ENCODE measurements at regions not wholly inside any gene's neighbourhood (a gene's known extent, or its start where the extent isn't known, plus 50 kb on each side); places are given as distances from the start of the nearest gene placed in this dataset.

DNA sequence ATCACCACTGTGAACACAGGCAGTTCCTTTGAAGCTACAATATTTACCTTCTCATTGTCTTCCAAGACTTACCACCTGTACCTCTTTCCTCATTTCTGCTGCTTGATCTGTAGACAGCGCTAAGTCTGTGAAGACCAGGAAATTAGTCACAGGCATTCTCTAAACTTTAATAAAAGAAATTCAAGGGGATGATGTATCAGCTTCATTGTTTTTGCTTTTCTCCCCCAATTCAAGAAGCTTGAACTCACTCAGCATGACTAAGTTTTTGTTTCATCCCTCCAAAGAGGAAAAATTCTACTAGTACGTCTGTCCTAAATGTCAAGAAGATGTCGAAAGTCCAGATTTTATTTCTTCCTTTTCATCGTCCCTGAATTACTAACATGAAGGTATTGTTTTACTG, 75.3 kb upstream of the PPP1R9A start:
- H3K4me3 Mint-ChIP-seq, result no peak overlapping the region
- no peak overlapping the region for H3K27ac Mint-ChIP-seq
- intact Hi-C loops (cut with micrococcal nuclease), result no loop called here
- ATAC-seq (no peak), DNase-seq (no peak)
- CTCF ChIA-PET, result no interaction called here
- Histone ChIP-seq H3K36me3 (ENCODE audit: control insufficient read depth in 2 of 3, insufficient read depth in 3 of 3, low read length in 3 of 3) (no peaks in the 10 kb centered on the region), H3K9me3 (ENCODE audit: control insufficient read depth in 2 of 3, low read length in 3 of 3) (no peaks in the 10 kb centered on the region), H3K4me1 (ENCODE audit: control insufficient read depth in 2 of 2, insufficient read depth in 2 of 2, low read length in 2 of 2) (no peaks in the 10 kb centered on the region), H3K27me3 (ENCODE audit: control insufficient read depth in 2 of 2, insufficient read depth in 2 of 2, low read length in 2 of 2) (no peaks in the 10 kb centered on the region), H3K27ac (ENCODE audit: low read depth, low read length) (no peak overlapping the region), H3K4me3 (ENCODE audit: low read length) (no peak overlapping the region)
- POLR2A ChIA-PET, result no interaction called here
- H3K27me3 Mint-ChIP-seq, result peaks cover 0 to 10% (median 0%) of the 10 kb centered on the region in 5 donors
- H3K9me3 Mint-ChIP-seq, result peaks cover 2 to 26% (median 4%) of the 10 kb centered on the region in 11 donors
- H3K36me3 Mint-ChIP-seq, result no peaks in the 10 kb centered on the region
- H3K4me1 Mint-ChIP-seq, result no peaks in the 10 kb centered on the region

DNA sequence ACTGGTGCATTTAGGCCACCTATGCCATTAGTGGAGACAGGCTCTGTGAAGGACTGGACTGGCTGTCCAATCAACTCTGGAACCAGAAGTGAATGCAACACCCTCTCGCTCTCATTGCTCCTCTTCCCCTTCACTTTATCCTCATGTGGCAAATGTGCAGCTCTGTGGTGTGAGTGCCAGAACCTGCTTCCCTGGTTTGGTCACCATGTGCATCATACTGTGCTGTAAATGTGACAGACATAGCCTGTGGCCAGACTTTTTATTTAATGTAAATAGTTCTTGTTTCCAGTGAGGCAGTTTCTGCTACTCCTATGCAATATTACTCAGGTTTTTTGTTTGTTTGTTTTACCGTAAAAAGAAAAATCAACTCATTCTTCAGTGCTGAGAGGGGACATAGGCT, 73.0 kb upstream of the PPP1R9A start:
- no peak for ATAC-seq
- no peak overlapping the region for H3K27ac Mint-ChIP-seq
- H3K4me3 ChIP-seq (ENCODE audit: low read length), result no peak overlapping the region
- no peak overlapping the region for H3K4me3 Mint-ChIP-seq
- no peaks in the 10 kb centered on the region for H3K27me3 ChIP-seq (ENCODE audit: control insufficient read depth in 2 of 2, insufficient read depth in 2 of 2, low read length in 2 of 2)
- H3K9me3 Mint-ChIP-seq, result peaks cover 4 to 42% (median 20%) of the 10 kb centered on the region in 11 donors
- CTCF ChIA-PET, result no interaction called here
- H3K27ac ChIP-seq (ENCODE audit: low read depth, low read length), result no peak overlapping the region
- no peak for DNase-seq
- H3K4me1 ChIP-seq (ENCODE audit: control insufficient read depth in 2 of 2, insufficient read depth in 2 of 2, low read length in 2 of 2), result no peaks in the 10 kb centered on the region
- intact Hi-C loops (cut with micrococcal nuclease), result no loop called here
- H3K27me3 Mint-ChIP-seq, result peaks cover 0 to 10% (median 0%) of the 10 kb centered on the region in 5 donors
- no peaks in the 10 kb centered on the region for H3K36me3 ChIP-seq (ENCODE audit: control insufficient read depth in 2 of 3, insufficient read depth in 3 of 3, low read length in 3 of 3)
- POLR2A ChIA-PET, result no interaction called here
- H3K36me3 Mint-ChIP-seq, result peaks cover 0 to 3% (median 0%) of the 10 kb centered on the region in 5 donors
- H3K4me1 Mint-ChIP-seq, result no peaks in the 10 kb centered on the region
- peaks cover 0 to 6% (median 0%) of the 10 kb centered on the region in 3 experiments for H3K9me3 ChIP-seq (ENCODE audit: control insufficient read depth in 2 of 3, low read length in 3 of 3)

DNA sequence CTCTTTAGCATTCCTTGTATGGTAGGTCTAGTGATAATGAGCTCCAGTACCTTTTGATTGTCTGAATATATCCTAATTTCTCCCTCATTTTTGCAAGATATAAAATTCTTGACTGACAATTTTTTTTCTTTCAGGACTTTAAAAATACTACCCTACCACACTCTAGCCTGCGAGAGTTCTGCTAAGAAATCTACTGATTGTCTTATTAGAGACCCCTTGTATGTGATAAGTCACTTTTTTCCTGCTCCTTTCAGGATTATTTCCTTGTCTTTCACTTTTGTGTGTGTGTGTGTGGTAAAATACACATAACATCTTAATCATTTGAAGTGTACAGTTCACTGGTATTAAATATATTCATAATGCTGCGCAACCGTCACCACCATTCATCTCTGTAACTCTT, 68.7 kb upstream of the PPP1R9A start:
- Mint-ChIP-seq H3K36me3 (peaks cover 0 to 7% (median under 1%) of the 10 kb centered on the region in 5 donors), H3K27me3 (peaks cover 0 to 2% (median 0%) of the 10 kb centered on the region in 5 donors), H3K27ac (no peak overlapping the region), H3K9me3 (peaks cover 10 to 58% (median 27%) of the 10 kb centered on the region in 11 donors), H3K4me3 (no peak overlapping the region), H3K4me1 (no peaks in the 10 kb centered on the region)
- no peaks in the 10 kb centered on the region for H3K27me3 ChIP-seq (ENCODE audit: control insufficient read depth in 2 of 2, insufficient read depth in 2 of 2, low read length in 2 of 2)
- CTCF ChIA-PET, result no interaction called here
- no peak overlapping the region for H3K27ac ChIP-seq (ENCODE audit: low read depth, low read length)
- intact Hi-C loops (cut with micrococcal nuclease), result no loop called here
- H3K36me3 ChIP-seq (ENCODE audit: control insufficient read depth in 2 of 3, insufficient read depth in 3 of 3, low read length in 3 of 3), result no peaks in the 10 kb centered on the region
- POLR2A ChIA-PET, result no interaction called here
- no peak for DNase-seq
- no peak for ATAC-seq
- H3K4me1 ChIP-seq (ENCODE audit: control insufficient read depth in 2 of 2, insufficient read depth in 2 of 2, low read length in 2 of 2), result no peaks in the 10 kb centered on the region
- H3K4me3 ChIP-seq (ENCODE audit: low read length), result no peak overlapping the region
- H3K9me3 ChIP-seq (ENCODE audit: control insufficient read depth in 2 of 3, low read length in 3 of 3), result peaks cover 0 to 6% (median 4%) of the 10 kb centered on the region in 3 experiments

DNA sequence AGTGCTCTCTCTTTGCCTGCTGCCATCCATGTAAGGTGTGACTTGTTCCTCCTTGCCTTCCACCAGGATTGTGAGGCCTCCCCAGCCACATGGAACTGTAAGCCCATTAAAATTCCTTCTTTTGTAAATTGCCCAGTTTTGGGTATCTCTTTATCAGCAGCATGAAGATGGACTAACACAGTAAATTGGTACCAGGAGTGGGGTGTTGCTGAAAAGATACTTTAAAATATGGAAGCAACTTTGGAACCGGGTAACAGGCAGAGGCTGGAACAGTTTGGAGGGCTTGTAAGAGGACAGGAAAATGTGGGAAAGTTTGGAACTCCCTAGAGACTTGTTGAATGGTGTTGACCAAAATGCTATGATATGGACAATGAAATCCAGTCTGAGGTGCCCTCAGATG, 63.8 kb upstream of the PPP1R9A start:
- ChIA-PET POLR2A (no interaction called here), CTCF (no interaction called here)
- Mint-ChIP-seq H3K4me3 (no peak overlapping the region), H3K9me3 (peaks cover 13 to 63% (median 32%) of the 10 kb centered on the region in 11 donors), H3K27ac (no peak overlapping the region), H3K36me3 (peaks cover 0 to 10% (median 3%) of the 10 kb centered on the region in 5 donors), H3K4me1 (no peaks in the 10 kb centered on the region), H3K27me3 (peaks cover 0 to 3% (median 0%) of the 10 kb centered on the region in 5 donors)
- intact Hi-C loops (cut with micrococcal nuclease), result no loop called here
- no peaks in the 10 kb centered on the region for H3K4me1 ChIP-seq (ENCODE audit: control insufficient read depth in 2 of 2, insufficient read depth in 2 of 2, low read length in 2 of 2)
- DNase-seq (no peak), ATAC-seq (no peak)
- H3K27me3 ChIP-seq (ENCODE audit: control insufficient read depth in 2 of 2, insufficient read depth in 2 of 2, low read length in 2 of 2), result no peaks in the 10 kb centered on the region
- H3K36me3 ChIP-seq (ENCODE audit: control insufficient read depth in 2 of 3, insufficient read depth in 3 of 3, low read length in 3 of 3), result no peaks in the 10 kb centered on the region
- H3K9me3 ChIP-seq (ENCODE audit: control insufficient read depth in 2 of 3, low read length in 3 of 3), result peaks cover 0 to 5% (median 4%) of the 10 kb centered on the region in 3 experiments
- no peak overlapping the region for H3K27ac ChIP-seq (ENCODE audit: low read depth, low read length)
- no peak overlapping the region for H3K4me3 ChIP-seq (ENCODE audit: low read length)

DNA sequence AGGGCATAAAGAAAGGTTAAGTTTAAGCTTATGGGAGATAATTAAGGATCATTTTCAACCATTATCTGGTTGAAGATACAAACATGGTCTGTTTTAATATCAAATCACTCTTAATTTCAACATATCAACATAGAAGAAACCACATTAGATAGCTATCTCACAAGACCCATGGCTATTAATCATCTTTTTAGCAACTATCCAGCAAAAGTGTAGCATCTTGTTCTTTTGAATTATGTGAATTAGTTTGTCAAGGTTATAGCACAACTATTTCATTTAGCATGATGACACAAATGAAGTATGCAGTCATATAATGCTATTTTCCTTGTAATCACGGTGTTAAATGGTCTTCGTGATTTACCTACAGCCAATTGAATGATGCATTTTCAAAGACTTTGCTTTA, 58.9 kb upstream of the PPP1R9A start:
- ATAC-seq, result no peak
- peaks cover 0 to 7% (median 3%) of the 10 kb centered on the region in 5 donors for H3K36me3 Mint-ChIP-seq
- H3K9me3 Mint-ChIP-seq, result peaks cover 10 to 26% (median 13%) of the 10 kb centered on the region in 11 donors
- H3K4me1 Mint-ChIP-seq, result no peaks in the 10 kb centered on the region
- CTCF ChIA-PET, result no interaction called here
- Histone ChIP-seq H3K4me1 (ENCODE audit: control insufficient read depth in 2 of 2, insufficient read depth in 2 of 2, low read length in 2 of 2) (no peaks in the 10 kb centered on the region), H3K27me3 (ENCODE audit: control insufficient read depth in 2 of 2, insufficient read depth in 2 of 2, low read length in 2 of 2) (no peaks in the 10 kb centered on the region), H3K4me3 (ENCODE audit: low read length) (no peak overlapping the region), H3K27ac (ENCODE audit: low read depth, low read length) (no peak overlapping the region), H3K9me3 (ENCODE audit: control insufficient read depth in 2 of 3, low read length in 3 of 3) (peaks cover 0 to under 1% (median 0%) of the 10 kb centered on the region in 3 experiments), H3K36me3 (ENCODE audit: control insufficient read depth in 2 of 3, insufficient read depth in 3 of 3, low read length in 3 of 3) (no peaks in the 10 kb centered on the region)
- POLR2A ChIA-PET, result no interaction called here
- H3K4me3 Mint-ChIP-seq, result no peak overlapping the region
- intact Hi-C loops (cut with micrococcal nuclease), result no loop called here
- H3K27me3 Mint-ChIP-seq, result peaks cover 0 to 3% (median 0%) of the 10 kb centered on the region in 5 donors
- H3K27ac Mint-ChIP-seq, result no peak overlapping the region
- no peak for DNase-seq

DNA sequence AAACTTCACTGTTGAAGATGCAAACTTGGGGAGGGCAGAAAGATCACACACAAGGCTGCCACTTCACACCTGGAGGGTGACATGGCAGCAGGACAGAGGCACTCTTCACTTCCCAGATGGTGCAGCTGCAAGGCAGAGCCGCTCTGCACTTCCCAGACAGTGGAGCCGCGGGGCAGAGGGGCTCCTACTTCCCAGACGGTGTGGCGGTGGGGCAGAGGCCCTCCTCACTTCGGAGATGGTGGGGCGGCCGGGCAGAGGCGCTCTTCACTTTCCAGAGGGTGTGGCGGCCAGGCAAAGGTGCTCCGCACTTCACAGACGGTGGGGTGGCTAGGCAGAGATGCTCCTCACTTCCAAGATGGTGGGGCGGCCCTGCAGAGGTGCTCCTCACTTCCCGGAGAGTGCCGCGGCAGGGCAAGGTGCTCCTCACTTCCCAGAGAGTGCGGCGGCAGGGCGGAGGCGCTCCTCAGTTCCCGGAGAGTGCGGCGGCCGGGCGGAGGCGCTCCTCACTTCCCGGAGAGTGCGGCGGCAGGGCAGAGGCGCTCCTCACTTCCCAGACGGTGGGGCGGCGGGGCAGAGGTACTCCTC, 58.3 kb upstream of the PPP1R9A start:
- H3K4me1 Mint-ChIP-seq, result no peaks in the 10 kb centered on the region
- H3K4me3 Mint-ChIP-seq, result no peak overlapping the region
- Histone ChIP-seq H3K27ac (ENCODE audit: low read depth, low read length) (no peak overlapping the region), H3K27me3 (ENCODE audit: control insufficient read depth in 2 of 2, insufficient read depth in 2 of 2, low read length in 2 of 2) (no peaks in the 10 kb centered on the region), H3K4me3 (ENCODE audit: low read length) (no peak overlapping the region), H3K4me1 (ENCODE audit: control insufficient read depth in 2 of 2, insufficient read depth in 2 of 2, low read length in 2 of 2) (no peaks in the 10 kb centered on the region), H3K9me3 (ENCODE audit: control insufficient read depth in 2 of 3, low read length in 3 of 3) (no peaks in the 10 kb centered on the region), H3K36me3 (ENCODE audit: control insufficient read depth in 2 of 3, insufficient read depth in 3 of 3, low read length in 3 of 3) (no peaks in the 10 kb centered on the region)
- ATAC-seq, result no peak
- no peak for DNase-seq
- POLR2A ChIA-PET, result no interaction called here
- H3K27me3 Mint-ChIP-seq, result peaks cover 0 to 3% (median 0%) of the 10 kb centered on the region in 5 donors
- H3K36me3 Mint-ChIP-seq, result peaks cover 0 to 4% (median 0%) of the 10 kb centered on the region in 5 donors
- H3K9me3 Mint-ChIP-seq, result peaks cover 6 to 21% (median 10%) of the 10 kb centered on the region in 11 donors
- CTCF ChIA-PET, result no interaction called here
- intact Hi-C loops (cut with micrococcal nuclease), result no loop called here
- H3K27ac Mint-ChIP-seq, result no peak overlapping the region

DNA sequence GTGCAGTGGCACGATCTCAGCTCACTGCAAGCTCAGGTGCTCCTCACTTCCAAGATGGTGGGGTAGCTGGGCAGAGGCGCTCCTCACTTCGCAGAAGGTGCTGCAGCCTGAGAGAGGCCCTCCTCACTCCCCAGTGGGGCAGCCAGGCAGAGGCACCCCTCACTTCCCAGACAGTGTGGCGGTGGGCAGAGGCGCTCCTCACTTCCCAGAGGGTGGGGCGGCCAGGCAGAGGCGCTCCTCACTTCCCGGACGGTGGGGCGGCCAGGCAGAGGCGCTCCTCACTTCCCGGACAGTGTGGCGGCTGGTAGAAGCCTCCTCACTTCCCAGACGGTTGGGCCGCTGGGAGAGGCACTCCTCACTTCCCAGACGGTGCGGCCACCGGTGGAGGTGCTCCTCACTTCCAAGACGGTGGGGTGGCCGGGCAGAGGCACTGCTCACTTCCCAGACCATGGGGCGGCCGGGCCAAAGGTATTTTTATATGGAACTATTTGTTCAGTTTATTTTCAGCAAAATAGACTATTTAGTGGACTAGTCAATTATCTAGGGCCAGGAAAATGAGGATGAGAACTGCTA, 57.7 kb upstream of the PPP1R9A start:
- DNase-seq (no peak), ATAC-seq (no peak)
- POLR2A ChIA-PET, result no interaction called here
- Histone ChIP-seq H3K9me3 (ENCODE audit: control insufficient read depth in 2 of 3, low read length in 3 of 3) (no peaks in the 10 kb centered on the region), H3K36me3 (ENCODE audit: control insufficient read depth in 2 of 3, insufficient read depth in 3 of 3, low read length in 3 of 3) (no peaks in the 10 kb centered on the region), H3K4me3 (ENCODE audit: low read length) (no peak overlapping the region), H3K27ac (ENCODE audit: low read depth, low read length) (no peak overlapping the region), H3K27me3 (ENCODE audit: control insufficient read depth in 2 of 2, insufficient read depth in 2 of 2, low read length in 2 of 2) (no peaks in the 10 kb centered on the region), H3K4me1 (ENCODE audit: control insufficient read depth in 2 of 2, insufficient read depth in 2 of 2, low read length in 2 of 2) (no peaks in the 10 kb centered on the region)
- Mint-ChIP-seq H3K36me3 (peaks cover 0 to 4% (median 0%) of the 10 kb centered on the region in 5 donors), H3K27ac (no peak overlapping the region), H3K4me1 (no peaks in the 10 kb centered on the region), H3K9me3 (peaks cover 6 to 23% (median 12%) of the 10 kb centered on the region in 11 donors), H3K27me3 (peaks cover 0 to 3% (median 0%) of the 10 kb centered on the region in 5 donors), H3K4me3 (no peak overlapping the region)
- intact Hi-C loops (cut with micrococcal nuclease), result no loop called here
- CTCF ChIA-PET, result no interaction called here
